HG03558 (cell line): ENCODE measurements at regions not wholly inside any gene's neighbourhood (a gene's known extent, or its start where the extent isn't known, plus 50 kb on each side); places are given as distances from the start of the nearest gene placed in this dataset.
"Not testable (repeated sequence)": the region's sequence is repeated elsewhere in the genome, so short reads cannot be mapped to it uniquely, and the experiment has no call there.

Experiments
- ATAC-seq: cut with Tn5 transposase; IDR thresholded peaks from one replicate; pipeline ENCODE4 v1.9.1; 2021; ENCODE audit warnings: moderate number of reproducible peaks; ENCODE audit not compliant: unreplicated experiment; ENCODE audit errors: extremely low read depth

- ATAC-seq = not testable (repeated sequence)
Observed at GRCh38 chr7:149572920-149573319, 75.3 kb upstream of the ZNF746 start.

GRCh38 chr7:149570784-149571183 lies 73.2 kb upstream of the ZNF746 start:
- no peak for ATAC-seq

GRCh38 chr7:149569726-149570422 lies 72.3 kb upstream of the ZNF746 start:
- no peak for ATAC-seq

- no peak for ATAC-seq
Observed at GRCh38 chr7:149569025-149569725, 71.6 kb upstream of the ZNF746 start.

GRCh38 chr7:149568218-149568617 lies 70.6 kb upstream of the ZNF746 start:
- ATAC-seq = no peak

- no peak for ATAC-seq
Observed at GRCh38 chr7:149566103-149566502, 68.5 kb upstream of the ZNF746 start.

- ATAC-seq = no peak
Observed at GRCh38 chr7:149565096-149565382, 67.4 kb upstream of the ZNF746 start.

GRCh38 chr7:149564340-149565095 lies 66.9 kb upstream of the ZNF746 start:
- ATAC-seq = no peak

GRCh38 chr7:149562602-149563001 lies 65.0 kb upstream of the ZNF746 start:
- ATAC-seq = no peak

- ATAC-seq = no peak
Observed at GRCh38 chr7:149561072-149561471, 63.5 kb upstream of the ZNF746 start.

GRCh38 chr7:149559711-149560110 lies 62.1 kb upstream of the ZNF746 start:
- no peak for ATAC-seq

- ATAC-seq = no peak
Observed at GRCh38 chr7:149558149-149558861, 60.7 kb upstream of the ZNF746 start.

GRCh38 chr7:149556525-149556924 lies 58.9 kb upstream of the ZNF746 start:
- not testable (repeated sequence) for ATAC-seq

GRCh38 chr7:149554821-149555220 lies 57.2 kb upstream of the ZNF746 start:
- ATAC-seq = not testable (repeated sequence)

- ATAC-seq = not testable (repeated sequence)
Observed at GRCh38 chr7:149553991-149554390, 56.4 kb upstream of the ZNF746 start.

GRCh38 chr7:149552799-149553198 lies 55.2 kb upstream of the ZNF746 start:
- ATAC-seq = no peak
